HG02970 (cell line): ENCODE measurements at regions not wholly inside any gene's neighbourhood (a gene's known extent, or its start where the extent isn't known, plus 50 kb on each side); places are given as distances from the start of the nearest gene placed in this dataset.

Experiments used
- ATAC-seq: cut with Tn5 transposase; IDR thresholded peaks from one replicate; pipeline ENCODE4 v1.9.1; 2021; ENCODE audit warnings: mild to moderate bottlenecking, moderate library complexity, moderate number of reproducible peaks; ENCODE audit not compliant: unreplicated experiment, low FRiP score

DNA sequence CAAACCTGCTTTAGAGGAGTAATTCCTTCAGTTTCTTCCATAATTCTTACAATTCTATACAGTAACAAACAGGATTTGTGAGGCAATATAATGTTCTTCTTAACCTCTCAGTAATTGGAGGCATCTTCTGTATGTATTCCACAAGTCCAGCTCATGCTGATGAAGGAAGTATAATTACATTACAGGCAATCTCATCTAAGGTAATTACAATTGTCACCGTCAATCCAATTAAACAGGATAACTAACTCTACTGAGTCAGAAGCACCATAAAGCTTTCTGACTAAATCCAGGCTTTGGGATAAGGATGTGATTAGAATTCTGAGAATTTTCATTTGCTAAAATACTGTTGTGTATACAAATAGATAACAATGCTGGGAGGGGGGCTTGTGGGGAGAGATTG lies 115.2 kb upstream of the SEMA6D start:
- ATAC-seq, result no peak

DNA sequence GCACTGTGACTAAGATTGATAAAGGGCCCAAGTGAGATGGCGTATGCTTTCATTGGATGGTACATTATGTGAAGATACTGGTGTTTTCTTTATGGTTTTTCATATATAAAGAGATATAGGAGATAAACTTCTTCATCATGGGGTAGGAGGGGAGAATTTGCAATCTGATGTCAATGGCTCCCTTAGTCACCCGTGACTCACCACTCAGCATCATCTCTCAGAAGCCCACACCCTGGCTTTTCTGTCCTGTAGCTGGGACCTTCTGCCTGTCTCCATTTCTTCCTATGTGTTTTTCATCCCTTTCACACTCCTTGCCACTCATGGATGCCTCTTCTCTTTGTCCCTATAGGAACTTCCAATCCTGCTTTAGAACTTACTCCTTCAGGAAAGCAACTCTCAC lies 114.3 kb upstream of the SEMA6D start:
- no peak for ATAC-seq

DNA sequence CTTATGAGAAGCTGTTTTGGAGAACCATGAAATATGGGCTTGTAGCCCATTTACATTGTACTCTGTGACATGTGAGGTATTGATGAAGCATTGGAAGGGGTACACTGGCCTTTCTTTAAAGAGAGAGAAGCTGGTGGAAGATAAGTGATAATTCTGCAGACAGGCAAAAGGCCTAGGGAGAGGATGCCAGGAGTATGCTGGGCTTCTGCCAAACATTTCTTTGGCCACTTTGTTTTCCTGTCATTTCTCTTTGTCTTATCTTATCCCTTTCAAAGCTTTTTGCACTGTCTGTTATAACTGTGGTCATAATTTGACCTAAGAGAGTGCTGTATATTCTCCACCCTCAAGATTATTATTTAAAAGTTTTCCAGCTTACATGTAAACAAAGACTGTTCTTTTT lies 109.6 kb upstream of the SEMA6D start:
- ATAC-seq, result no peak

DNA sequence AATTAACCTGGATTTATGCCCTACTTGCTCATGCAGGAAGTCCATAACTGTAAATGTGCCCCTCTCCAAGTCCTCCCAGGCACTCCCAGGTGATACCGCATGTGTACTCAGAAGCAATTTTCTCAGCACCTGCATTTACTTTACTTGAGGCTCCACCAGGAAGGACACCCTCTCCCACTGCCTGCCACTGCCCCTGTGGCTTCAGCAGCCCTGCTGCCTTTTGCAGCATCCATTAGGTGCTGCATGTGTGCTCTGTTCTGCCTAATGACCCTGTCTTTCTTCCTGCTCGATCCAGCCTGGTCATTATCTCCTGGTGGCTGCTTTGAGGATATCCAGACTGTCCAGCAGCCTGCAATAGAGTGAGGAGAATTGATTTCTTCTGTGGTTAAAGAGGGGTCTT lies 107.6 kb upstream of the SEMA6D start:
- ATAC-seq, result no peak

DNA sequence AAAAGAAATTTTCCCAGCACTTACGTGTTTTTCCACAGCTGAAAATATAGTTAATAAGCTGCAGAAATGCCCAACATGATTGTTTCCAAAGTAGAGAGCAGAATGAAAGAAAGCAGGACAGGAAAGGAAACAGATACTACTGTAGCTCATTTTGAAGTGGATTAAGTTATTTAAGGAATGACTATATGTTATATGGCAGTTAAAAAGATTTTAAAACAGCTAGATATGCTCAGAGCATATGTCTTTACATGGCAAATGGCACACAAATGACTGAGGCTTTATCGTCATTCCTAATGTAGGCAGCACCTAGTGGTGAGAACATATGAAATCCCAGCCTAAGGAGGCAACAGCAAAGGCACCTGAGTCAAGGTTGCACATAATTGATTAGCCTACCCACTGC lies 106.6 kb upstream of the SEMA6D start:
- ATAC-seq, result no peak

DNA sequence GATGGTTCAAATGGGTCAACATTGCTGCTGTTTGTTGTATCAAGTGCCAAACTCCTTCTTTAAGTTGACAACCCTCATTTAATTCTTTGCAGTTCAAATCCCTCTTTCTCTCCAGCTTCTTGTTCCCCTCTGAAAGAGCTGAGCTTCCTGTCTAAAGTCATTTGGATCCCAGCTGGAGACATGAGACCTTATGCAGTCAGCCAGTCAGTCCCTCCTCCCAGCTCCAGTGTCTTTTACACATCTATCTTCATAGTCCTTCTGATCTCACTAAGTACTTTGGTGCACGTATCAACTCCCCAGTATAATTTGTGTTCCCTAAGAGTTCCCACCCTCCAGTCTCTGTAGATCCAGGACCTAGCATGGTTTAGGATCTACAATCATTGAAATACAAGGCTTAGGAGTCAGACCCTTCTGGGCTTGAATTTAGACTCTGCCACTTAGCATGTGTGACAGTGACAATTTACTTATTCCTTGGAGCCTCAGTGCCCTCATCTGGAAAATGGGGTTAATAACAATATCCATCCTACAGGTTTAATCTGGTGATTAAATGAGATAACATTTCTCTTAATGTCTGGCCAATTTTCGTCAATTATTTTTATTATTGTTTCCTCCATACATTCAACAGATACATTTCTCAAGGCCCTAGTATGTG lies 102.8 kb upstream of the SEMA6D start:
- ATAC-seq, result no peak

DNA sequence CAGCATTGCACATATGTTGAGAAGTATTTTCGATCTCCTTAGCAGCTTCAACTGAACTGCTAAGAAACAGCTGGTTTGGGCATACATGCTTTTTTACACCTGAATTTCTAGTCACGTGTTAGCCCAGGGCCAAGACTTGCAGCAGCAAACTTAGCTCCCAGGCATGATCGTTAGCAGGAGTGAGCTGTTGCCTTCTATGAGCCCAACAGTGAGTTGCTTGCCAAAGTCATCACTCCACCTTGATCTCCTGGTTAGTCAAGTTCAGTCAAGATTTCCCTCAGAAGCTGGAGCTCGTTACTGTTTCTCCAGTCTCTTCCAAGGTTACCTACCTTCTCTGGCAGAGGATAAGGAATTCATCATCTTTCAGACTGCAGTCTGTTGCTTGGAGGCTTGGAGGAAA lies 100.4 kb upstream of the SEMA6D start:
- ATAC-seq, result no peak

DNA sequence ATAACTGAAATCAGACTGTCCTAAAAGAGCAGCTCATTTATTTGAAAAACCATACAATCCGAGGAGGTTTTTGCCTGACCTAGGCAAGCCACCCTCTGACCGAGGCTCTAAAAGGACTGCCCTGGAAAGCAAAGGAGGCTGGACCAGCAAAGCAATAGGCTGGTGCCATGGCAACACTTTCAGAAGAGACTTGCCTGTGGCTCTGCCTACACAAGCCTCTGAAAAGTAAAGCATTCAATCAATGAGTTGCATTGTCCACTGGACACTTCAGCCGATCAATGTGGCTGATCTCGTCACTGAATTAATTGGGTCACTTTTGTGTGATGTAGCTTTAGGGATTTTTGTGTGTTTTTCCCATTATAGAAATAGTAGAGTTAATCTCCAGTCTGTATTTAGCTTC lies 99.1 kb upstream of the SEMA6D start:
- no peak for ATAC-seq

DNA sequence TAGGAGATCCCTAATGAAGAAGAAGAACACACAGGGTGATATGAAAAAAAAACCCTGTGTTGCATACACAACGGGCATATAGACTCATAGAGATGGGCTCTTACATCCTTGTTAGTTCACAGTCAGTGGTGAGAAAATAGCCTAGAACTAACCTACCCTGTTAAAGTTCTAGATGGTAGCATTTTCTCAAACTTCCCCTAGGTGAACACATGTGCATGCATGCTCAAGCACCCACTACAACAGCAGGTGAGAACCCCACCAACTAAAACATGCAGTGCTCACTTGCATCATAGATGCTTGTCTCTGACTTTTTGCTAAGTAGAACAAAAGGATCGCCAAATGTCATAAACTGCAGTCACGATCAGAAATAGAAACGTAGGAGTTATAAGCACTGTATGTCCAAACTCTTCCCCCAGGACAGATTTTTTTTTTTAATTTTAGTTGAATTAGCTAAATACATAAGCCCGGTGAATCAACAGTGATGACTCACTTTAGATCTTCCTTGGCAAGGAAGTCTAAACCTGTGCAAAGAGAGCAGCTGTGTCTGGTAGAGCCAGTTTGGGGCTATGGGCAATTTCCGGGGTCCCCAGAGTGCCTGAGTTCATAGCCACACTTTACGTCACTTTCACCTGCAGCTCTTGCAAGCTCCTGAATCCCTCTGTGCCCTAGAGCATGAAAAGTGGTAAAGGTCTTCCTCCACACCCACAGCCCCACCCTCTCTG lies 96.2 kb upstream of the SEMA6D start:
- ATAC-seq, result no peak

DNA sequence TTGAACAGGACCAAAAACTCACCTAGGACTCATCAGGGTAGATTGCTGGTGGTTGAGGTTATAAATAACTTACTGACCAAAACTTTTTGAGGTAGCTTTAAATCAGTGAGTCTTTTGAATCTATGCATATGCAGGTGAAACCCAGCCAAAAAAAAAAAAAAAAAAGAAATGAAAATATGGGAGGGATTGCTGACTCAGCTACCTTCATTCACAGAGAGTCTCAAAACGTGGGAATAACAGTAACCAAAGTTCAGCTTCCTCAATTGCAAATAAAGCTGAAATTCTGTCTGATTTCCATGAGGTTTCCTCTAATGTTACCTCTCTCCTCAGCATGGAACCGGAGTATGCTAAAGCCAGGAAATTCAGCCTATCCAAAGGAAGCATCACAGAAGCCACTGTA lies 95.2 kb upstream of the SEMA6D start:
- ATAC-seq, result no peak

DNA sequence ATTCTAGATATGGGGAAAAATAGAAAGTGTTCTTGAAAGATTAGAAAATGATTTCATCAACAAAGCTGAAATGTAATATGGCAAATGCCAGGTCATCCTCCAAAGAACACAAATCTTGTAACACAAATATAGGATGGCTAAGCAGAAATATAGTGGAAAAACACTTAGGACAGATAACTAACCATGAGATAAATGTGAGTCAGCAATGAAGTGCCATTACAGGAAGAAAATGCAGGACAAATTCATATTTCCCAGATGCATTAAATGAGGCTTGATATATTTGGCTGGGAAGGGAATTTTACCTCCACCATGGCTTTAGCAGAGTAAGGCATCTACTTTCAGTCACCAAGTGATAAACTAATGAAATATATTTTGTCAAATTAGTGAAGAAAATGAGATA lies 92.8 kb upstream of the SEMA6D start:
- ATAC-seq, result no peak

DNA sequence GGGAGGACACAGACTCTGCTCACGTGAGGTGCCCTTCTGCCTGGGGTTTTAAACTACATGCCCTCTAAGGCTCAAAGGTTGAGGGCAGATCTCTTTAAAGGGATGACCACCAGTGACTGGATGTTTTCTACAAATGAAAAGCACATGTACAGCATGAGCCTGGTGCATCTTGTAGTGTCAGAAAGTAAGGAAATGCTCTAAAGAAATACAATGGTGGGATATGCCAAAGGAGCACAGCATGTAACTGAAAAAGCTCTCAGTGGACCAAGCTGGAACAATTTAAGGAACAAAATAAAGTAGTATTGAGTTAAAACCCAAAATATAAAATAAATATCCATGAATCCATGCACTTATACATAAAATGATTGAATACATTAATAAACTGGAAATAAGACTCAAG lies 78.3 kb upstream of the SEMA6D start:
- ATAC-seq, result no peak

DNA sequence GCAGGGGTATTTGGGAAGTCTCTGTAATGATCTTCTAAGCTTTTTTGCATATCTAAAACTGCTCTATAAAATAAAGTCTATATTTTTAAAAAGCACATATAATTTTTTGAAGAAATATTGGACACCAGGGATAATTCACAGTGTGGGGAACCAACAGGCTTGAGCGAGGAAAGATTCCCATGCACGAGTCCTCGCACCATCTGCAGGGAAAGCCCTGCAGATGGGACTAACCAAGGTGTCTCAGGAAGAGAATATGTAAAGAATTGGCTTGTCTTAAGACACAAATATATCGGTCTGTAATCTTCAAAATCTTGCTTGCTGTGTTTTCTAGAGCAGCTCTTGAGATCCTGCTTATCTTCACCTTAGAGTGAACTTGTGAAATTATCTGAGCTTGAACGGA lies 77.2 kb upstream of the SEMA6D start:
- ATAC-seq, result no peak

DNA sequence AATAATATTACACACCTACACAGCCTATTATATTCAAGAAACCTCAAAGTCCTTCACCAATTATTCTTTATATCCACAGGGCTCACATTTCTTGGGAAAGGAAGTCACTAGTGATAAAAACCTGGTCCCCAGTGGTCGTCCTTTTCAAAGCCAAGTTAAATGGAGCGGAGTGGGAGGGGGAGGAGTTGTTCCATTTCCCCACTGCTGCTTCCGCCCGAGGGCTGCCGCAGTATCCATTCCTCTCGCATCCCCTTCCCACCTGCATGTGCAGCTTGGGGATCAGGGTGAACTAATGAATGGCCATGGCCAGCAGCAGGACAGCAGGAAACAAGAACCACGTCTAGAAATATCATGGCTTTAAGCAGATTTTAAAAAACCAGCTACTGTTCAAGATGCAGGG lies 76.4 kb upstream of the SEMA6D start:
- no peak for ATAC-seq

DNA sequence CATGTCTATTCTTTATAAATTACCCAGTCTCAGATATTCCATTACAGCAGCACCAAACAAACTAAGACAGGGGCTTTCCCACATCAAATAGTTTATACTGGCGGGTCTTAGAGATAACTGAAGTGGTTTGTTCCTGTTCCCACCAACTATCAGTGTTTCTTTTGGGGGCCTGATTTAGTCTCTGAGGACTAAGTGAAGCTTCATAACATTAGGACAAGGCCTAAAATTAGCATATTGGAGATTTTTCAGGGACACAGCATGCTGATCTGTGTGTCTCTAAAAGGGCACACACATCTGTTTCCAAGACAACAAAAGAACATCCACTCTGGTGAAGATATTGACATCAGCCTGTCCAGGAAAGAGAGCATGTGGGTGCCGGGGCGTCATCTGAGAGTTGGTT lies 72.6 kb upstream of the SEMA6D start:
- no peak for ATAC-seq

DNA sequence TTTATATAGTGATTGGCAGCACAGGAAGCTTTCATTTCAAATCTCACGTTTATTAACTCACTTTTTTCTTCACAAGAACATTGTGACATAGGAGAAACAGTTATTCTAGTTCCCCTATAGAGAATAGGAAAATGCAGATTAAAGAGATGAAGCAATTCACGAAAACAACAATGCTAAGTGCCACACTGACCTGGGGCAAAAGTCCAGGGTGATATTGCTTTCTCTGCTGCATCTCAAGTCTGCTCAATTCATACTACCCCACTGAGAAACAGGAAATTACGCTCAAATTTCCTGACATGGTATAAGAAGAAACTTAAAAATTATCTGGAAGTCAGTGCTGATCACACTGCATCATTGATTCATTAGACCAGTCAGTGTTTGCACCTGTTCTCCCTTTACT lies 66.7 kb upstream of the SEMA6D start:
- ATAC-seq, result no peak

DNA sequence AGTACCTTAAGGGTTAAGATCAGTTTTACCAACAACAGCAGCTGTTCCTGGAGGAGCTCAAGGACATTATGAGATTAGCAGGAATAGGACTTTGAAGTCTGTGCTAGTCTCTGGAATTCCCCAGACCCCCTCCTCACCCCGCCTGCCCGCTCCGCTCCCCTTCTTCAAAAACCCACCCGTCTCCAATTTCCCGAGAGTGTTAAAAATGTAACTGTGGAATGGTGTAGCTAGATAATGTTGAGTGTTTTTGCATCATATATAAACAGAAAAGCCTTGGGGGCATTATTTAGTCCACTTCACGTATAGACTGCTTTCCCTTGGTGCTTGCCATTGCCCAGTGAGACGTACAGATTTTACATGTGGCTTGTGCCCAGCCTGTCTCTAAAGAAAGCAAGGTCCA lies 65.0 kb upstream of the SEMA6D start:
- ATAC-seq, result no peak

DNA sequence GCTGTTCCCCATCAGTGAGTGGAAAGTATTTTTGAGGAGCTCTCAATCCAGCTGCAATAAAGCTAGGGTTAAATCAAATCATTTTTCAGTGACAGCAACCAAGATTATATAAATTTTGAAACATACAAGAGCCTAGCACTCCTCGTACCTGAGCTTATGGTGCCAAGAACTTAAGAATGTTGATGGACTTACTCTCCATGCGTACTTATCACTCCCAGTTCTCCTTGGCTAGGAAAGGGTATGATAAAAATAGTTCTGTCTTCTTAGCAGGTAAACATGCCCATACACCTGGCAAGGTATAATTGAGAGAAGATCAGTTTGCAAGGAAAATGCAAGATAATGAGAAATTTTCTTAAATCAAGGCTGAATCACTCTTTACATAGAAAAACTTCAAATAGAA lies 64.5 kb upstream of the SEMA6D start:
- no peak for ATAC-seq

DNA sequence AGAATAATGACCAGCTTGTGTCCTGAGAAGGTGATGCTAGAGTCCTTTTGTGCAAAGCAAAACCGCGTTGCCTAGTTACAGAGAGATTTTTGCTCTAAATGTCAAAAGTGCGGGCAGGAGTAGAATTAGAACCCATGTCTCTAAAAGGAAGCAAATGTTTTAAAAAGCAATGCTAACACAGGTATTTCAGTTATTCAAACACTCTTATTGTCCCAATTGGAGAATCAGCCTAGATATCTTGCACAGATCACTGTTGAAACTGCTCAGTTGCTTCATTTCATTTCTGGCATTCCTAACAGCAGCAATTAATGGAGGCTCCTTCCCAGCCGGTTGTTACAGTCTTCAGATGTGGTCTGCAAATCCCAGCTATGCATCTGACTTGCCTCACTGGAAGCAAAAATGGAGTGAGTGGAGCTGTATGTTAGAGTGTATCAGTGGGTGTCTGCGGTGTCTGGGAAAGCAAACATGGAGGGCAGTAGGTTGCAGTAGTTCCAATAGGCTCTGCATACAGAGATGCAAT lies 55.6 kb upstream of the SEMA6D start:
- no peak for ATAC-seq

DNA sequence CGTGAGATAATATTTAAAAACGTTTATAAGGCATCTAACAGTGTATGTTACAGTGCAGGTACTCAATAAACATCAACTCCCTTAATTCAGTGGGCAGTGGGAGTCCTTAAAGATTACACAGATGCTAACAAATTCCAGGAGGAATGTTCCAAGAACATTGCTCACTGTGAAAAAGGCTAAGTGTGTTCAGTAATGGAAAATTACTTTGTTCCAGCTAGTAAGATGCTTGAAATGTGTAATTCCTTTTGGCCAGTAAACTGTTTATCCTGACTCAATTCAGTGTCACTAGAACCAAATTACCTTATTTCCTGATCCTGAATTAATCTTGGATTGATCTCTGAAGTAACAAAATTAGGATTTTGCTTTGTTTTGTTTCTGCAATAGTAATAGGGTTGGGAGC lies 54.2 kb upstream of the SEMA6D start:
- ATAC-seq, result no peak
